ENCODE measurements at regions not wholly inside any gene's neighbourhood (a gene's known extent, or its start where the extent isn't known, plus 50 kb on each side); places are given as distances from the start of the nearest gene placed in this dataset.

GRCh38 chr20:6685181-6685582, 82.3 kb upstream of the BMP2 start:
- Histone ChIP-seq H3K27me3 (ENCODE audit: control insufficient read depth in 4 of 4, insufficient read depth in 4 of 4, low read length in 3 of 4) (no peaks in the 10 kb centered on the region), H3K4me1 (ENCODE audit: control insufficient read depth in 4 of 4, insufficient read depth in 4 of 4, low read length in 3 of 4) (peaks cover 0 to 4% (median 0%) of the 10 kb centered on the region in 4 donors), H3K27ac (ENCODE audit: low read depth in 1 of 2, low read length in 2 of 2) (no peak overlapping the region), H3K4me3 (ENCODE audit: low read depth in 1 of 3, low read length in 3 of 3) (no peak overlapping the region), H3K36me3 (ENCODE audit: control insufficient read depth in 4 of 4, insufficient read depth in 3 of 4, low read depth in 1 of 4, low read length in 3 of 4) (no peaks in the 10 kb centered on the region), H3K9ac (ENCODE audit: low read depth in 1 of 2, low read length in 2 of 2) (no peak overlapping the region), H3K9me3 (ENCODE audit: control insufficient read depth in 4 of 4, low read length in 3 of 4) (no peaks in the 10 kb centered on the region)
- 90% methylated on average over 5 of the region's 5 CpGs for WGBS
- no peak for DNase-seq (ENCODE audit: low spot score)
- TF ChIP-seq GABPA (IDR thresholded peaks at IDR 0.05 in 1 of 2, conservative IDR thresholded peaks at IDR 0.05 in 1 of 2) (no peak), ATF3 (IDR thresholded peaks at IDR 0.05) (no peak)

GRCh38 chr20:6683021-6683977, 84.2 kb upstream of the BMP2 start:
- Histone ChIP-seq H3K36me3 (ENCODE audit: control insufficient read depth in 4 of 4, insufficient read depth in 3 of 4, low read depth in 1 of 4, low read length in 3 of 4) (no peaks in the 10 kb centered on the region), H3K4me3 (ENCODE audit: low read depth in 1 of 3, low read length in 3 of 3) (no peak overlapping the region), H3K27me3 (ENCODE audit: control insufficient read depth in 4 of 4, insufficient read depth in 4 of 4, low read length in 3 of 4) (no peaks in the 10 kb centered on the region), H3K9ac (ENCODE audit: low read depth in 1 of 2, low read length in 2 of 2) (no peak overlapping the region), H3K9me3 (ENCODE audit: control insufficient read depth in 4 of 4, low read length in 3 of 4) (no peaks in the 10 kb centered on the region), H3K27ac (ENCODE audit: low read depth in 1 of 2, low read length in 2 of 2) (no peak overlapping the region), H3K4me1 (ENCODE audit: control insufficient read depth in 4 of 4, insufficient read depth in 4 of 4, low read length in 3 of 4) (peaks cover 0 to 4% (median 0%) of the 10 kb centered on the region in 4 donors)
- DNase-seq (ENCODE audit: low spot score), result no peak
- 90% methylated on average over 9 of the region's 9 CpGs for WGBS
- no peak for TF ChIP-seq RAD21 (IDR thresholded peaks at IDR 0.05)

- Histone ChIP-seq H3K4me3 (ENCODE audit: low read depth in 1 of 3, low read length in 3 of 3) (no peak overlapping the region), H3K27me3 (ENCODE audit: control insufficient read depth in 4 of 4, insufficient read depth in 4 of 4, low read length in 3 of 4) (no peaks in the 10 kb centered on the region), H3K9ac (ENCODE audit: low read depth in 1 of 2, low read length in 2 of 2) (no peak overlapping the region), H3K4me1 (ENCODE audit: control insufficient read depth in 4 of 4, insufficient read depth in 4 of 4, low read length in 3 of 4) (no peaks in the 10 kb centered on the region), H3K36me3 (ENCODE audit: control insufficient read depth in 4 of 4, insufficient read depth in 3 of 4, low read depth in 1 of 4, low read length in 3 of 4) (no peaks in the 10 kb centered on the region), H3K9me3 (ENCODE audit: control insufficient read depth in 4 of 4, low read length in 3 of 4) (no peaks in the 10 kb centered on the region), H3K27ac (ENCODE audit: low read depth in 1 of 2, low read length in 2 of 2) (no peak overlapping the region)
- 91% methylated on average over 7 of the region's 7 CpGs for WGBS
- no peak for DNase-seq (ENCODE audit: low spot score)
- TF ChIP-seq REST (IDR thresholded peaks at IDR 0.05) (no peak), FOXA2 (IDR thresholded peaks at IDR 0.05) (no peak), RXRA (IDR thresholded peaks at IDR 0.05) (no peak), EGR1 (IDR thresholded peaks at IDR 0.05; ENCODE audit: low read depth in 2 of 2) (no peak), ZBTB33 (IDR thresholded peaks at IDR 0.05) (no peak), RAD21 (IDR thresholded peaks at IDR 0.05) (no peak), SP1 (IDR thresholded peaks at IDR 0.05) (no peak), HNF4G (IDR thresholded peaks at IDR 0.05) (no peak), ATF3 (IDR thresholded peaks at IDR 0.05) (no peak)
Observed at GRCh38 chr20:6680854-6681253, 86.6 kb upstream of the BMP2 start.
